ENCODE measurements at regions not wholly inside any gene's neighbourhood (a gene's known extent, or its start where the extent isn't known, plus 50 kb on each side); places are given as distances from the start of the nearest gene placed in this dataset.

DNA sequence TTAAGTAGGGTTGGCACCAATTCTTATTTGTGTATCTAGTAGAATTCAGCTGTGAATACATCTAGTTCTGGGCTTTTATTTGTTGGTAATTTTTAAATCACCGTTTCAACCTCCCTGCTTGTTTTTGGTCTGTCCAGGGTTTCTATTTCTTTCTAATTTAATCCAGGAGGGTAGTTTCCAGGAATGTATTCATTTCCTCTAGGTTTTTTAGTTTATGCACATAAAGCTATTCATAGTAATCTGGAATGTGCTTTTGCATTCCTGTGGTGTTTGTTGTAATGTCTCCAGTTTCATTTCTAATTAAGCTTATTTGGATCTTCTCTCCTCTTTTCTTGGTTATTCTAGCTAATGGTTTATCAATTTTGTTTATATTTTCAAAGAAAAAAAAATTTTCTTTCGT is 1361.8 kb upstream of the DDX18 start:
- WGBS, 3 donors, result 43 to 60% (median 55%) methylated on average over 2 of the region's 2 CpGs
- Histone ChIP-seq H3K27me3 (ENCODE audit: control insufficient read depth in 3 of 3, insufficient read depth in 3 of 3, low read length in 3 of 3) (no peaks in the 10 kb centered on the region), H3K27ac (ENCODE audit: low read depth in 1 of 3, low read length in 2 of 3) (no peak overlapping the region), H3K4me3 (ENCODE audit: low read depth in 1 of 3, low read length in 3 of 3) (no peak overlapping the region), H3K4me1 (ENCODE audit: control insufficient read depth in 3 of 3, insufficient read depth in 2 of 3, low read depth in 1 of 3, low read length in 2 of 3) (no peaks in the 10 kb centered on the region), H3K36me3 (ENCODE audit: control insufficient read depth in 3 of 3, insufficient read depth in 2 of 3, low read depth in 1 of 3, low read length in 3 of 3) (no peaks in the 10 kb centered on the region), H3K9me3 (ENCODE audit: control insufficient read depth in 2 of 2, insufficient read depth in 1 of 2, low read depth in 1 of 2, low read length in 1 of 2) (peaks cover 0 to 19% of the 10 kb centered on the region in 2 donors)
- DNase-seq (no peak), FAIRE-seq (no peak)

DNA sequence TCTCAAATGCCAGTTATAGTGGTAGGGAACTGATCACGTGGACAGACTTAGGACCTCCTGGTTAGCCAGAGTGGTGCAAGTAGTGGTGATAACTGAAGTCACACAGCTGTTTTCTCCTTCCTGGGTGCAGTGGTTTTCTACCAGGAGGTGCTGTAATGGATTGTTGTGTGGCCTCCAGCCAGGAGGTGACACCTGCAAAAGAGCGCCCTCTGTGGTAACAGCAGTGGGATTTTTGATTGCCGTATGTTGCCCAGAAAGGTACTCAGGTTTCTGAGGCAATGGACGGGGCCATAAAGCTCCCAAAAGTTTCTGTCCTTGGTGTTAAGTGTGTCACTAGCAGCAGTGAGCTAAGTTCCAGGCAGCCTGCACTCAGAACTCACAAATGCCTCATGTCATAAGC is 1358.1 kb upstream of the DDX18 start:
- Histone ChIP-seq H3K4me3 (ENCODE audit: low read depth in 1 of 3, low read length in 3 of 3) (no peak overlapping the region), H3K36me3 (ENCODE audit: control insufficient read depth in 3 of 3, insufficient read depth in 2 of 3, low read depth in 1 of 3, low read length in 3 of 3) (no peaks in the 10 kb centered on the region)
- FAIRE-seq, result no peak

DNA sequence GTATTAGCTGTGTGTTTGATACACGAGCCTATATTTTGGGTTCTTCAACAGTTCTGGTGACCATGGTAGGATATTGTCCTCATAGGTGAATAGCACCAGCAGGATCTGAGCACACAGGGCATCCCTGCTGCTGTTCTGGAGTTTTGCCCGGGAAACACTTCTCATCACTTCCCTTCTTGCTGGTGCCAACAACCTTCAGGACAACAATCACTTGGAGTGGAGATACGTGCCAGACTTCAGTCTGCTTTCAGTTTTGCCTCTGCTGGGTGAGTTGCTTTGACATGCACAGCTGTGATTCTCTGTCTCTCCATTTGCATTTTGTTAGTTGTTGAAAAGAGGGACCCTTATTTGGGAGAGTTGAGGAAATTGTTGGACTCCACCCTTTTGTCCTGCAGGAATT is 1347.2 kb upstream of the DDX18 start:
- Histone ChIP-seq H3K27me3 (ENCODE audit: control insufficient read depth in 3 of 3, insufficient read depth in 3 of 3, low read length in 3 of 3) (no peaks in the 10 kb centered on the region), H3K9me3 (ENCODE audit: control insufficient read depth in 2 of 2, insufficient read depth in 1 of 2, low read depth in 1 of 2, low read length in 1 of 2) (peaks cover 0 to 15% of the 10 kb centered on the region in 2 donors), H3K4me1 (ENCODE audit: control insufficient read depth in 3 of 3, insufficient read depth in 2 of 3, low read depth in 1 of 3, low read length in 2 of 3) (no peaks in the 10 kb centered on the region), H3K27ac (ENCODE audit: low read depth in 1 of 3, low read length in 2 of 3) (no peak overlapping the region), H3K4me3 (ENCODE audit: low read depth in 1 of 3, low read length in 3 of 3) (no peak overlapping the region), H3K36me3 (ENCODE audit: control insufficient read depth in 3 of 3, insufficient read depth in 2 of 3, low read depth in 1 of 3, low read length in 3 of 3) (no peaks in the 10 kb centered on the region)
- DNase-seq (no peak), FAIRE-seq (no peak)
- WGBS, 3 donors, result 48 to 54% (median 51%) methylated on average over 3 of the region's 3 CpGs

More for the DNA sequence above, 1358.1 kb upstream of the DDX18 start:
- no peak for DNase-seq
- Histone ChIP-seq H3K9me3 (ENCODE audit: control insufficient read depth in 2 of 2, insufficient read depth in 1 of 2, low read depth in 1 of 2, low read length in 1 of 2) (peaks cover 0 to 19% of the 10 kb centered on the region in 2 donors), H3K4me1 (ENCODE audit: control insufficient read depth in 3 of 3, insufficient read depth in 2 of 3, low read depth in 1 of 3, low read length in 2 of 3) (no peaks in the 10 kb centered on the region), H3K27ac (ENCODE audit: low read depth in 1 of 3, low read length in 2 of 3) (no peak overlapping the region), H3K27me3 (ENCODE audit: control insufficient read depth in 3 of 3, insufficient read depth in 3 of 3, low read length in 3 of 3) (no peaks in the 10 kb centered on the region)
- WGBS, 3 donors, result 85 to 89% (median 85%) methylated on average over 4 of the region's 4 CpGs

DNA sequence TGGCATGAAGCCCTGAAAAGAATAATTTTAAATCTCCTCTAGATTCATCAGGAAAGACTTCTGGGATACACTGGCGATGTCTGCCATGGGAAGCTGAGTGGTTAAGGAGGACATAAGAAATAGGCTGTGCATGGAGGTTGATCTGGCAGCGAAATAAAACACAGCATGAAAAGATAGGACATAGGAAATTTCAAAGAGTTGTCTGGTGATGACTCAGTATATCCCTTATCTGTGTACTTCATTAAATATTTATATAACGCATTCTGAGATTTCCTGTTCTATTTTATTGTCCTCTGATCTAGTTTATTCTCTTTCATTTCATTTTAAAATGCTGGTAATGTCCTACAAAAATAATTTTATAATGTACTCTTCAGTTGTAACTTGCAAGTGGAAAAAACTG is 1337.3 kb upstream of the DDX18 start:
- Histone ChIP-seq H3K4me1 (ENCODE audit: control insufficient read depth in 3 of 3, insufficient read depth in 2 of 3, low read depth in 1 of 3, low read length in 2 of 3) (no peaks in the 10 kb centered on the region), H3K27me3 (ENCODE audit: control insufficient read depth in 3 of 3, insufficient read depth in 3 of 3, low read length in 3 of 3) (no peaks in the 10 kb centered on the region), H3K4me3 (ENCODE audit: low read depth in 1 of 3, low read length in 3 of 3) (no peak overlapping the region), H3K27ac (ENCODE audit: low read depth in 1 of 3, low read length in 2 of 3) (no peak overlapping the region), H3K9me3 (ENCODE audit: control insufficient read depth in 2 of 2, insufficient read depth in 1 of 2, low read depth in 1 of 2, low read length in 1 of 2) (peaks cover 0 to 3% of the 10 kb centered on the region in 2 donors), H3K36me3 (ENCODE audit: control insufficient read depth in 3 of 3, insufficient read depth in 2 of 3, low read depth in 1 of 3, low read length in 3 of 3) (no peaks in the 10 kb centered on the region)
- 52 to 75% (median 60%) methylated on average over 3 of the region's 3 CpGs for WGBS, 3 donors
- FAIRE-seq, result no peak
- no peak for DNase-seq

DNA sequence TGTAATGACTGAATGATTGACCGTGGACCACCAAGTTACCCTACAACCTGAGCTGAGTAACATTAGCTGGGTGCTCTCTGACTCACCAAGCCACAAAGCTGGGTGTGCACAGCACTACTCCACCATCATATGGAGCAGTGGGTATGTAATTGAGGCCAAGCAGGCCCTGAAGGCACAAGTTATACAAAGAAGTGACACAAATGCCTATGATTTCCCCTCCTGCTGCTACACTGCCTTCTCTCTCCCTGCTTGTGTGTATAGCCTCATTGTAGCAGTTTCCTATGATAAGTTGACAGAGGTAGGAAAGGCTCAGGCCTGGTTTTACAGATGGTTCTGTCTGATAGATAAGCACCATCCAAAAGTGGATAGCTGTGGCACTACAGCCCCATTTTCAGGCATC is 1327.2 kb upstream of the DDX18 start:
- Histone ChIP-seq H3K4me1 (ENCODE audit: control insufficient read depth in 3 of 3, insufficient read depth in 2 of 3, low read depth in 1 of 3, low read length in 2 of 3) (no peaks in the 10 kb centered on the region), H3K9me3 (ENCODE audit: control insufficient read depth in 2 of 2, insufficient read depth in 1 of 2, low read depth in 1 of 2, low read length in 1 of 2) (peaks cover 2 to 21% of the 10 kb centered on the region in 2 donors), H3K36me3 (ENCODE audit: control insufficient read depth in 3 of 3, insufficient read depth in 2 of 3, low read depth in 1 of 3, low read length in 3 of 3) (no peaks in the 10 kb centered on the region), H3K27ac (ENCODE audit: low read depth in 1 of 3, low read length in 2 of 3) (no peak overlapping the region), H3K4me3 (ENCODE audit: low read depth in 1 of 3, low read length in 3 of 3) (no peak overlapping the region), H3K27me3 (ENCODE audit: control insufficient read depth in 3 of 3, insufficient read depth in 3 of 3, low read length in 3 of 3) (no peaks in the 10 kb centered on the region)
- DNase-seq (no peak), FAIRE-seq (no peak)
- 72 to 93% (median 91%) methylated on average over 1 of the region's 1 CpG for WGBS, 3 donors

DNA sequence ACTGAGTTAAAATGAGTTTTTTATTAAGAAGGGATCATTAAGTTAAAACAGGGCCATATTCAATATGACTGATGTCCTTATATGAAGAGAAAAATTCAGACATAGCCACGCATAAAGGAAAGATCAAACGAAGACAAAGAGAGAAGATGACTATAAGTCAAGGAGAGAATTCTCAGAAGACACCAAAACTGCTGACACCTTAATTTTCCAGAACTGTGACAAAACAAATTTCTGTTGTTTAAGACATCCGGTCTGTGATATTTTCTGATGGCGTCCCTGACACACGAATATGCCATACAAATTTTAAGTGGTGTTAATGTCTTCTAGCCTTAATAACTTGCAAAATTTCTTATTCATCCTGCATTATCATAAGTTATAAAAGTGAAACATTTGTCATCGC is 1325.2 kb upstream of the DDX18 start:
- no peak overlapping the region for H3K27ac ChIP-seq (ENCODE audit: low read depth in 1 of 3, low read length in 2 of 3)
- H3K4me1 ChIP-seq (ENCODE audit: control insufficient read depth in 3 of 3, insufficient read depth in 2 of 3, low read depth in 1 of 3, low read length in 2 of 3), result no peaks in the 10 kb centered on the region
- no peak for DNase-seq
- FAIRE-seq, result no peak
- H3K9me3 ChIP-seq (ENCODE audit: control insufficient read depth in 2 of 2, insufficient read depth in 1 of 2, low read depth in 1 of 2, low read length in 1 of 2), result peaks cover 2 to 14% of the 10 kb centered on the region in 2 donors
- WGBS, 3 donors, result 86 to 89% (median 88%) methylated on average over 6 of the region's 6 CpGs
- H3K27me3 ChIP-seq (ENCODE audit: control insufficient read depth in 3 of 3, insufficient read depth in 3 of 3, low read length in 3 of 3), result no peaks in the 10 kb centered on the region
- H3K4me3 ChIP-seq (ENCODE audit: low read depth in 1 of 3, low read length in 3 of 3), result no peak overlapping the region
- H3K36me3 ChIP-seq (ENCODE audit: control insufficient read depth in 3 of 3, insufficient read depth in 2 of 3, low read depth in 1 of 3, low read length in 3 of 3), result no peaks in the 10 kb centered on the region

DNA sequence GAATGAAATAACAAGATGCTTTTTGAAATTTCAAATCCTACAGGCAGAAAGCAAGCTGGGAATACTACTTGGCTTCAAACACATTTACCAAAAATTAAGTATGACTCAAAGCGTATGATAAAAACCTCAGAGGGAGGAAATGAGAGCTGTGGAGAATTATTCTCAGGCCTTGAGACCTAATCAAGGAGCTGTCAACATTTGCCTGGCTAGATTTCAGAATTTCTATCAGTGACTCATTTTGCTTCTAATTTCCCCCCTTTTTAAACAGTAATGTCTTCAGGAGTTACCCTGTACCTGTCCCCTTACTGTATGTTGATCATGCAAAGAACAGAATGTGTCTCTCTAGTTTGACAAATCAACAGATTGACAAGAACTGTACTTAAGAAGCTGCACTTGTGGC is 1324.5 kb upstream of the DDX18 start:
- Histone ChIP-seq H3K4me1 (ENCODE audit: control insufficient read depth in 3 of 3, insufficient read depth in 2 of 3, low read depth in 1 of 3, low read length in 2 of 3) (no peaks in the 10 kb centered on the region), H3K9me3 (ENCODE audit: control insufficient read depth in 2 of 2, insufficient read depth in 1 of 2, low read depth in 1 of 2, low read length in 1 of 2) (peaks cover 1 to 8% of the 10 kb centered on the region in 2 donors), H3K27ac (ENCODE audit: low read depth in 1 of 3, low read length in 2 of 3) (no peak overlapping the region), H3K36me3 (ENCODE audit: control insufficient read depth in 3 of 3, insufficient read depth in 2 of 3, low read depth in 1 of 3, low read length in 3 of 3) (no peaks in the 10 kb centered on the region), H3K27me3 (ENCODE audit: control insufficient read depth in 3 of 3, insufficient read depth in 3 of 3, low read length in 3 of 3) (no peaks in the 10 kb centered on the region), H3K4me3 (ENCODE audit: low read depth in 1 of 3, low read length in 3 of 3) (no peak overlapping the region)
- no peak for FAIRE-seq
- WGBS, 3 donors, result 88 to 93% (median 88%) methylated on average over 1 of the region's 1 CpG
- no peak for DNase-seq

DNA sequence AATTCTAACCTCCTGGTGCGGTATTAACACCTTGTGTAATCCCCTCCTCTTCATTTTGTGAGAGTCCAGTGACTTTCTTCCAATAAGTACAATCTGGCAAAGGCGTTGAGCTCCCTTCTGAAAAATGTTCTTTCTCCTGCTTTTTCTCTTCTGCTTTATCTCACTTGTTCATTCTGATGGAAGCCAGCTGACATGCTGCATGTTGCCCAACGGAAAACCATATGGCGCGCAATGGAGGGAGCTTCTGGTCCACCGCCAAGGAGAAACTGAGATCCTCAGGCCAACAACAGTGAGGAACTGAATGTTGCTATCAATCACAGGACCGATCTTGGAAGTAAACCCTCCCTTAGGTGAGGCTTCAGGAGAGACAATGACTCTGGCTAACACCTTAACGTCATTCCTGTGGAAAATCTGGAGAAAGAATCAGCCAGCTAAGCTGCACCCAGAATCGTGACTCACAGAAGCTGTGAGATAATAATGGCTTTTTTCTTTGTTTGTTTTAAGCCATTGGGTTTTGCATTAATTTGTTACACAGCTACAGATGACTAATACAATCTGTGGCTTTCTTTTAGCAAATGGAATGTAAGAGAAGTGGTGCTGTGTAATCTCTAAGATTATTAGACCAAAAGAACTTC is 1323.9 kb upstream of the DDX18 start:
- 73 to 78% (median 75%) methylated on average over 9 of the region's 9 CpGs for WGBS, 3 donors
- no peak for DNase-seq
- no peaks in the 10 kb centered on the region for H3K36me3 ChIP-seq (ENCODE audit: control insufficient read depth in 3 of 3, insufficient read depth in 2 of 3, low read depth in 1 of 3, low read length in 3 of 3)
- no peak overlapping the region for H3K27ac ChIP-seq (ENCODE audit: low read depth in 1 of 3, low read length in 2 of 3)
- no peak overlapping the region for H3K4me3 ChIP-seq (ENCODE audit: low read depth in 1 of 3, low read length in 3 of 3)
- peaks cover 0 to 6% of the 10 kb centered on the region in 2 donors for H3K9me3 ChIP-seq (ENCODE audit: control insufficient read depth in 2 of 2, insufficient read depth in 1 of 2, low read depth in 1 of 2, low read length in 1 of 2)
- no peaks in the 10 kb centered on the region for H3K27me3 ChIP-seq (ENCODE audit: control insufficient read depth in 3 of 3, insufficient read depth in 3 of 3, low read length in 3 of 3)
- FAIRE-seq, result no peak
- no peaks in the 10 kb centered on the region for H3K4me1 ChIP-seq (ENCODE audit: control insufficient read depth in 3 of 3, insufficient read depth in 2 of 3, low read depth in 1 of 3, low read length in 2 of 3)

DNA sequence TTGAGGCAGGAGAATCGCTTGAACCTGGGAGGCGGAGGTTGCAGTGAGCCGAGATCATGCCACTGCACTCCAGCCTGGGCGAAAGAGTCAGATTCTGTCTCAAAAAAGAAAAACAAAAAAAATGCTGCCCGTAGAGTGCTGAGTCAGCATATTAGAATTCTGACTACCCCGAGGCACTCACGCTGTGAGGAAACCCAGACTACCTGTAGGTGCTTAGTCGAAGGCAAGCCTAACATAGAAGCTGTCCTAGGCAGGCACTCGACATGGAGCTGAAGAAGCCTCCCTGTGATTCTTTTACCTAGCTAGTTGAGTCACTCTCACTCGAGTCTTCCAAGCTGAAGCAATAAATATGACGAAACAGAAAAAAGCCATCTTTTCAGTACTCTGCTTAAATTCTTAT is 1323.2 kb upstream of the DDX18 start:
- Histone ChIP-seq H3K36me3 (ENCODE audit: control insufficient read depth in 3 of 3, insufficient read depth in 2 of 3, low read depth in 1 of 3, low read length in 3 of 3) (no peaks in the 10 kb centered on the region), H3K4me1 (ENCODE audit: control insufficient read depth in 3 of 3, insufficient read depth in 2 of 3, low read depth in 1 of 3, low read length in 2 of 3) (no peaks in the 10 kb centered on the region), H3K27ac (ENCODE audit: low read depth in 1 of 3, low read length in 2 of 3) (no peak overlapping the region), H3K27me3 (ENCODE audit: control insufficient read depth in 3 of 3, insufficient read depth in 3 of 3, low read length in 3 of 3) (no peaks in the 10 kb centered on the region), H3K4me3 (ENCODE audit: low read depth in 1 of 3, low read length in 3 of 3) (no peak overlapping the region), H3K9me3 (ENCODE audit: control insufficient read depth in 2 of 2, insufficient read depth in 1 of 2, low read depth in 1 of 2, low read length in 1 of 2) (peaks cover 0 to 6% of the 10 kb centered on the region in 2 donors)
- FAIRE-seq (no peak), DNase-seq (no peak)
- 83 to 93% (median 87%) methylated on average over 11 of the region's 11 CpGs for WGBS, 3 donors
